ENCODE measurements at regions not wholly inside any gene's neighbourhood (a gene's known extent, or its start where the extent isn't known, plus 50 kb on each side); places are given as distances from the start of the nearest gene placed in this dataset.
"Not testable (repeated sequence)": the region's sequence is repeated elsewhere in the genome, so short reads cannot be mapped to it uniquely, and the experiment has no call there.

- no peak for ATAC-seq
Observed at GRCh38 chr3:159882367-159882766, 106.3 kb upstream of the IL12A start.

GRCh38 chr3:159882790-159883779 lies 105.5 kb upstream of the IL12A start:
- intact Hi-C loops (cut with DNase I): loop anchor here (5.0 kb wide), 1 partner anchor 56 kb away; no protein-coding TSS in a partner anchor
- no peak for DNase-seq (ENCODE audit: missing footprints)
- peak; percentile 50 for ATAC-seq

More at GRCh38 chr3:159882367-159882766, 106.3 kb upstream of the IL12A start:
- DNase-seq (ENCODE audit: missing footprints): no peak
- intact Hi-C loops (cut with DNase I): loop anchor here (5.0 kb wide), 1 partner anchor 55 kb away; no protein-coding TSS in a partner anchor

- intact Hi-C loops (cut with DNase I): loop anchor here (5.0 kb wide), 1 partner anchor 58 kb away; no protein-coding TSS in a partner anchor
- ATAC-seq (no peak), DNase-seq (ENCODE audit: missing footprints) (no peak)
Observed at GRCh38 chr3:159884661-159885402, 103.8 kb upstream of the IL12A start.

- intact Hi-C loops (cut with DNase I): loop anchor here (2.0 kb wide), 1 partner anchor 117 kb away; no protein-coding TSS in a partner anchor
- ATAC-seq: no peak
- no peak for DNase-seq (ENCODE audit: missing footprints)
Observed at GRCh38 chr3:159886050-159886449, 102.6 kb upstream of the IL12A start.

GRCh38 chr3:159886530-159886929 lies 102.1 kb upstream of the IL12A start:
- ATAC-seq; DNase-seq (ENCODE audit: missing footprints): not testable (repeated sequence)
- intact Hi-C loops (cut with DNase I): loop anchor here (2.0 kb wide), 1 partner anchor 116 kb away; no protein-coding TSS in a partner anchor

- DNase-seq (ENCODE audit: missing footprints): no peak
- no peak for ATAC-seq
- intact Hi-C loops (cut with DNase I): loop anchor here (2.0 kb wide), 1 partner anchor 116 kb away; no protein-coding TSS in a partner anchor
Observed at GRCh38 chr3:159887168-159887567, 101.5 kb upstream of the IL12A start.

DNA sequence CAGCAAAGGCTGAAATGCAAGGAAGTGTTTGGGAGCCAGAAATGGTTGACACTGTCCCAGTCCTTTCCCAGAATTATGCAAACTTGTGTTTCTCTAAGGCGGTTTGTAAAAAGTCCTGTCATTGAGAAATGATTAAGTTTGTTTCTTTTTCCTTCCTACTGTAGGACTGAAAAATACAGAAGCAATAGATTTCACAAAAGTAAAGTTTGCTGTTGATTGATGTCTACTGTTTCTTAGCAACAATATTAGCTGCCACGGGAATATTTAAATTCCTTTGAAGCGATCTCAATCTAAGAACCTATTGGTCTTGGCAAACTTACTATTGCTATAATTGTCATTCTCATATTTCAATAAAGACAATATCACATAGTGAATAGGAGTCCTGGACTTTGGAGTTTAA lies 100.7 kb upstream of the IL12A start:
- ATAC-seq: no peak
- DNase-seq (ENCODE audit: missing footprints): no peak
- intact Hi-C loops (cut with DNase I): loop anchor here (2.0 kb wide), 1 partner anchor 115 kb away; no protein-coding TSS in a partner anchor

- intact Hi-C loops (cut with DNase I): no loop called here
- no peak for DNase-seq (ENCODE audit: missing footprints)
- peak; percentile 81 for ATAC-seq
Observed at GRCh38 chr3:159892171-159892795, 96.4 kb upstream of the IL12A start.

- no peak for DNase-seq (ENCODE audit: missing footprints)
- intact Hi-C loops (cut with DNase I): no loop called here
- no peak for ATAC-seq
Observed at GRCh38 chr3:159892801-159893200, 95.8 kb upstream of the IL12A start.

GRCh38 chr3:159894386-159894785 lies 94.2 kb upstream of the IL12A start:
- no peak for ATAC-seq
- intact Hi-C loops (cut with DNase I): no loop called here

DNA sequence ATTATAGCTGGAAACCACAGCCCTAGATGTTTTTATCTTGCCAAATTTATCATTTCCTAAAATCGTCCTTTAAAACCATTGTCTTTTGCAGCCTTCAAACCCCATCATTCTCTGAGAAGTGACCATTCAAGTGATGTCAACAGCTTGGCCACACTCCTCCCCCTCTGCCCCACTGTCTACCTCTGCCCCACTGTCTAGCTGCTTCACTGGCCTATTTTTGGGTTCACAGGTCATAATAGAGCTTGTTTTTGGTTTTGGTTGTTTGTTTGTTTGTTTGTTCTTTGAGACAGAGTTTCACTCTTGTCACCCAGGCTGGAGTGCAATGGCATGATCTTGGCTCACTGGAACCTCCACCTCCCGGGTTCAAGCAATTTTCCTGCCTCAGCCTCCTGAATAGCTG lies 93.2 kb upstream of the IL12A start:
- DNase-seq (ENCODE audit: missing footprints) (no peak), ATAC-seq (no peak)
- intact Hi-C loops (cut with DNase I): no loop called here

More at GRCh38 chr3:159894386-159894785, 94.2 kb upstream of the IL12A start:
- no peak for DNase-seq (ENCODE audit: missing footprints)

DNA sequence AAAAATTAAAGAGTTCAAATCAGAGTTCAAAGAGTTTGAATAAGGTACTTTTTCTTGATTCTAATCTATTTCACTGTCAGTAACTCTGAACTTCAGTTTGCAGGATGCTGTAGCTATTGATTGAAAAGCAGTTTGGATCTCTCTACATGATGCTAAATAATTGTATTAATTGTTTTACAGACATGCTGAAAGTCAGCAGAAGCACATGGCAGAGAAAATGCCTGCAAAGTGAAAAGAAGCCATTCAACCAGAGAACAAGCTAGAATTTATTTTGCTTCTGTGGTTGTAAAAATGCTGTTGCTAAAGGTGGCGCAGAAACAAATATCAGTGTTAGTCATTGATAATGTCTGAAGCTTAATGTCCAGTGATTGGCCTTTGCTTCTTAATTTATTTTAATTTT lies 92.1 kb upstream of the IL12A start:
- ATAC-seq: no peak
- no peak for DNase-seq (ENCODE audit: missing footprints)
- intact Hi-C loops (cut with DNase I): no loop called here

- ATAC-seq: peak; percentile 59
- intact Hi-C loops (cut with DNase I): no loop called here
- no peak for DNase-seq (ENCODE audit: missing footprints)
Observed at GRCh38 chr3:159897331-159898075, 91.1 kb upstream of the IL12A start.

GRCh38 chr3:159898147-159898546 lies 90.5 kb upstream of the IL12A start:
- intact Hi-C loops (cut with DNase I): no loop called here
- no peak for DNase-seq (ENCODE audit: missing footprints)
- ATAC-seq: peak; percentile 47

DNA sequence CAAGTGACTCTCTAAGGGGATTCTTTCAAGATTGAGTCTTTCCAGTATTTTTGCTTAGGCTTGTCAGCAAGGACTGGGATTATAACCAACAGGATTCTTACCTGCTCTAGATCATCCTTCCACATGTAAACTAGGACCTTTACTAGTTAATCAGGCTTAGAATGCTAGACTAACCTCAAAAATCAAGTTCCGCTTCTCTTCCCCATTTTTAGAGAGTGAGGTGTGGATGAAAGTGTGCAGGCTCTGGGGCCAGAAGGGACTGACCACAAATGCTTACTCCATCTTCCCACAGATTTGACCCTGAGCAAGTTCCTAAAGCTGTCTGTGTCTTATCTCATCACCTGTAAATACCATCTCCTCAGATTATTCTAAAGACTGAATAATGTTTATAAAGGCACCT lies 89.5 kb upstream of the IL12A start:
- no peak for ATAC-seq
- intact Hi-C loops (cut with DNase I): no loop called here
- DNase-seq (ENCODE audit: missing footprints): no peak

- ATAC-seq (no peak), DNase-seq (ENCODE audit: missing footprints) (no peak)
- intact Hi-C loops (cut with DNase I): no loop called here
Observed at GRCh38 chr3:159902546-159903314, 85.9 kb upstream of the IL12A start.

DNA sequence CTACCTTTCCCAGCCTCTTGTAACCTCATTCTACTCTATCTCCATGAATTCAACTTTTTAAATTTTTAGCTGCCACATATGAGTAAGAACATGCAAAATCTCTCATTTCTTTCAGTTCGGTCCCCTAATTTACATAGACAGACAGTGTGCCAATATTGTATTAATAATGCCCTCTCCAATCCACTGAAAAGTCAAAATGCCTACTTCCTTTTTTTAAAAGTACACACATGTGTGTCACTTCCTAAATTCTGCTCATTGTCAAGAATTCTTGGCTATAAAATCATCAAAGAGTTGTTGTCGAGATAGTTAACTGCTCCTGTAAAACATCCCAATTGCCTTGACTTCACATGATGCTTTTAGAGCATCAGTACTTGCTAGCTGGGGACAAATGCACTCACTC lies 84.2 kb upstream of the IL12A start:
- DNase-seq (ENCODE audit: missing footprints): no peak
- intact Hi-C loops (cut with DNase I): no loop called here
- ATAC-seq: no peak
